ENCODE measurements at regions not wholly inside any gene's neighbourhood (a gene's known extent, or its start where the extent isn't known, plus 50 kb on each side); places are given as distances from the start of the nearest gene placed in this dataset.
A peak's percentile ranks its signal among the peaks of the same experiment; 100 is the strongest.

- no peak for TF ChIP-seq ZNF544 (tag by site-specific recombination; IDR thresholded peaks at IDR 0.05)
- TF ChIP-seq ZBTB17 (tag by site-specific recombination; IDR thresholded peaks at IDR 0.05): no peak
- TF ChIP-seq ZNF391 (tag by site-specific recombination; IDR thresholded peaks at IDR 0.05; ENCODE audit: borderline replicate concordance, low read depth): no peak
- no peak overlapping the region for H3K4me3 ChIP-seq (ENCODE audit: low read depth, low read length)
- POLR2A ChIA-PET: no interaction called here
- no peaks in the 10 kb centered on the region for H3K36me3 ChIP-seq (ENCODE audit: control insufficient read depth in 2 of 2, insufficient read depth in 1 of 2, low read length in 2 of 2)
- H3K9me3 ChIP-seq (ENCODE audit: control insufficient read depth, insufficient read depth, low read depth, low read length): no peaks in the 10 kb centered on the region
- no peaks in the 10 kb centered on the region for H3K4me1 ChIP-seq (ENCODE audit: control insufficient read depth, insufficient read depth, low read length)
- CTCF ChIA-PET: no interaction called here
- H3K27ac ChIP-seq (ENCODE audit: extremely low read depth, low read depth, low read length): no peak overlapping the region
Observed at GRCh38 chr6:126643352-126643751, 303.4 kb downstream of the CENPW start.

- no peak overlapping the region for H3K4me3 ChIP-seq (ENCODE audit: low read depth, low read length)
- CTCF ChIA-PET: interaction anchor here (0.7 to 1.7 kb wide), 5 partner anchors 9 to 440 kb away, joined by 3 to 5 read pairs (median 3); no protein-coding TSS in a partner anchor
- H3K4me1 ChIP-seq (ENCODE audit: control insufficient read depth, insufficient read depth, low read length): no peaks in the 10 kb centered on the region
- H3K9me3 ChIP-seq (ENCODE audit: control insufficient read depth, insufficient read depth, low read depth, low read length): no peaks in the 10 kb centered on the region; the same call in 1 of the 2 replicates
- POLR2A ChIA-PET: no interaction called here
- no peak overlapping the region for H3K27ac ChIP-seq (ENCODE audit: extremely low read depth, low read depth, low read length)
- TF ChIP-seq ZNF645 (tag by site-specific recombination; IDR thresholded peaks at IDR 0.05) (no peak), PRDM6 (tag by site-specific recombination; IDR thresholded peaks at IDR 0.05) (no peak), ZNF280D (tag by site-specific recombination; IDR thresholded peaks at IDR 0.05) (no peak), ZNF747 (tag by site-specific recombination; IDR thresholded peaks at IDR 0.05) (no peak), ZNF677 (tag by site-specific recombination; IDR thresholded peaks at IDR 0.05) (no peak)
- no peaks in the 10 kb centered on the region for H3K36me3 ChIP-seq (ENCODE audit: control insufficient read depth in 2 of 2, insufficient read depth in 1 of 2, low read length in 2 of 2)
Observed at GRCh38 chr6:126650931-126651330, 311.0 kb downstream of the CENPW start.

- CTCF ChIA-PET: interaction anchor here (0.5 to 2.2 kb wide), 28 partner anchors 8 to 654 kb away, joined by 3 to 20 read pairs (median 3); no protein-coding TSS in a partner anchor
- Histone ChIP-seq H3K9me3 (ENCODE audit: control insufficient read depth, insufficient read depth, low read depth, low read length) (no peaks in the 10 kb centered on the region; the same call in 1 of the 2 replicates), H3K4me3 (ENCODE audit: low read depth, low read length) (no peak overlapping the region), H3K36me3 (ENCODE audit: control insufficient read depth in 2 of 2, insufficient read depth in 1 of 2, low read length in 2 of 2) (no peaks in the 10 kb centered on the region), H3K4me1 (ENCODE audit: control insufficient read depth, insufficient read depth, low read length) (no peaks in the 10 kb centered on the region), H3K27ac (ENCODE audit: extremely low read depth, low read depth, low read length) (no peak overlapping the region)
- TF ChIP-seq CTCF (tag by site-specific recombination; IDR thresholded peaks at IDR 0.05): peak; percentile 39; the same call in 1 of the 2 replicates
- TF ChIP-seq PRDM1 (tag by site-specific recombination; IDR thresholded peaks at IDR 0.05): peak; percentile 71
- peak; percentile 70 for TF ChIP-seq ZNF654 (tag by site-specific recombination; IDR thresholded peaks at IDR 0.05; ENCODE audit: low read depth)
- TF ChIP-seq MEIS1 (CRISPR knock-in tag; IDR thresholded peaks at IDR 0.05; ENCODE audit: borderline replicate concordance): no peak
- no peak for TF ChIP-seq ZNF138 (tag by site-specific recombination; IDR thresholded peaks at IDR 0.05; ENCODE audit: borderline replicate concordance)
- 0 out of 2 replicates have a peak, but pooled peaks have one; percentile 8 for TF ChIP-seq ZSCAN30 (tag by site-specific recombination; IDR thresholded peaks at IDR 0.05)
- POLR2A ChIA-PET: no interaction called here
Observed at GRCh38 chr6:126657561-126658175, 317.8 kb downstream of the CENPW start.

Measured in HEK293 (cell line).